ENCODE measurements at regions not wholly inside any gene's neighbourhood (a gene's known extent, or its start where the extent isn't known, plus 50 kb on each side); places are given as distances from the start of the nearest gene placed in this dataset.
"Not testable (repeated sequence)": the region's sequence is repeated elsewhere in the genome, so short reads cannot be mapped to it uniquely, and the experiment has no call there.

DNA sequence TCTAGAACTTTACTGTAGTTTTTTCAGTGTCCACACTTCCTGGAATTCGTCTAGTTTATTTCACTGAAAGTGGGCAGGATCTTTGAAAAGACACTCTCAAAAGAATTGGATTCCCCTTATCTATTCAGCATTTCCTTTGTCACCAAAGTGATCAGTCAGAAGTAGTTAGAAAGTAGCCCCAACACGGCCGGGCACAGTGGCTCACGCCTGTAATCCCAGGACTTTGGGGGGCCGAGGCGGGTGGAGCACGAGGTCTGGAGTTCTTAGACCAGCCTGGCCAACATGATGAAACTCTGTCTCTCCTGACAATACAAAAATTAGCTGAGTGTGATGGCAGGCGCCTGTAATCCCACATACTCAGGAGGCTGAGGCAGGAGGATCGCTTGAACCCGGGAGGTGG lies 69.0 kb upstream of the KMT2C start:
- DNase-seq (ENCODE audit: low read depth in 1 of 2, low spot score in 2 of 2): no peak
- no peak overlapping the region for H3K4me3 ChIP-seq
- H3K36me3 ChIP-seq: no peaks in the 10 kb centered on the region
- H3K4me1 ChIP-seq (replicated peaks): no peaks in the 10 kb centered on the region
- H3K9me3 ChIP-seq (replicated peaks): no peaks in the 10 kb centered on the region
- H3K27ac ChIP-seq: no peak overlapping the region
- H3K27me3 ChIP-seq (replicated peaks): no peaks in the 10 kb centered on the region

DNA sequence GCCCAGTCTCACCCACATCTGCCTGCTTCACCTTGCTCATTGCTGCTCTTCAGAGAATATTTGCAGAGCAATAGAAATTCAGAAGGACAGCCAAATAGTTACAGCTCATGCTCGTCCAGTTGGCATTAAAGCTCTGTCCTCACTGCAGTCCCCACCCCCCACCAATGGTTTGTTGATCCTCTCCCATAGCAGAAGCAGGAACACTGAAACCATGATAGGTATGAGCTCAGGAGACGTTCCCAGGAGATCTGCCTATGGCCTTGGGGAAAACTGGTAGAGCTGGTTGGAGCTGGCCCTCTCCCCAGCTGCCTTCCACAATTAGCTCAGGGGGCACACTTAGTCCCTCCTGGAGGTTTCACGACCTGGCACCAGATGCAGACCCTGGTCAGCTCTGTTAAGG lies 68.6 kb upstream of the KMT2C start:
- no peak overlapping the region for H3K4me3 ChIP-seq
- no peaks in the 10 kb centered on the region for H3K27me3 ChIP-seq (replicated peaks)
- H3K36me3 ChIP-seq: no peaks in the 10 kb centered on the region
- H3K9me3 ChIP-seq (replicated peaks): no peaks in the 10 kb centered on the region
- no peak overlapping the region for H3K27ac ChIP-seq
- no peak for DNase-seq (ENCODE audit: low read depth in 1 of 2, low spot score in 2 of 2)
- no peaks in the 10 kb centered on the region for H3K4me1 ChIP-seq (replicated peaks)

DNA sequence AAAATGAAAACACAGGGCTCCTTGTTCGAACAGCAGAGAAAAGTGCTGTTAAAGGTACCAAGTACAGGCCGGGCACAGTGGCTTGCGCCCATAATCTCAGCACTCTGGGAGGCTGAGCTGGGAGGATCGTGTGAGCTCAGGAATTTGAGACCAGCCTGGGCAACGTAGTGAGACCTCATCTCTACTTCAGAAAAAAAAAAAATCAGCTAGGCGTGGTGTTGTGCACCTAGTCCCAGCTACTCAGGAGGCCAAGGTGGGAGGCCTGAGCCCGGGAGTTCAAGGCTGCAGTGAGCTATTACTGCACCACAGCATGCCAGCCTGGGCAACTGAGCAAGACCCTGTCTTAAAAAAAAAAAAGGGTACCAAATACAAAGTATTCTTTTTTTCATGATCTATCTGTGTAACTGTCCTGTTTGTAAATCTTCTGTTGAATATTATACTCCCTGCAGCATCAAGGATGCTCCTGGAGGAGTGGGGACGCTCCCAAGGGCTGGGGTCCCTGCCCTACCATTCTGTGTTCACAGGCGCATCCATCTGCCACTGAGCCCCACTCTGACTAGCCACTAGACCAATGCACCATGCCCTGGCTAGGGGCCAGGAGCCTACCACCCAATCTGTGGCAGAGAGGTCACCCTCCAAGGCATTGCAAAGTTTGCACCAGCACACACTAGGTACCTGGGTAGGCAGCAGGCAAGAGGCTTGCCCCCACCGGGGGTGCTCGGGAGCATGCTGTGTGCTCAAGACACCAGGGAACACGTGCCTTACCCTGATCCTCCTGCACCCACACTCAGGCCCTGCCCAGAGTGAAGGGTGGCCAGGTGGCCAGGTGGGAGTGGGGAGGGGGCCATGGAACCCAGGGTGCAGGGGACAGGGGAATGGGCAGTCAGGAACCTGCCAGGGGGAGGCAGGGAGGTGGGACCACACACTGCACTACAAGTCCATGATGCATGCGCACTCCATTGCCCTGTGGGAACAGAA lies 67.3 kb upstream of the KMT2C start:
- DNase-seq (ENCODE audit: low read depth in 1 of 2, low spot score in 2 of 2): no peak
- no peaks in the 10 kb centered on the region for H3K27me3 ChIP-seq (replicated peaks)
- H3K4me3 ChIP-seq: no peak overlapping the region
- H3K9me3 ChIP-seq (replicated peaks): no peaks in the 10 kb centered on the region
- no peaks in the 10 kb centered on the region for H3K36me3 ChIP-seq
- H3K4me1 ChIP-seq (replicated peaks): no peaks in the 10 kb centered on the region
- no peak overlapping the region for H3K27ac ChIP-seq

DNA sequence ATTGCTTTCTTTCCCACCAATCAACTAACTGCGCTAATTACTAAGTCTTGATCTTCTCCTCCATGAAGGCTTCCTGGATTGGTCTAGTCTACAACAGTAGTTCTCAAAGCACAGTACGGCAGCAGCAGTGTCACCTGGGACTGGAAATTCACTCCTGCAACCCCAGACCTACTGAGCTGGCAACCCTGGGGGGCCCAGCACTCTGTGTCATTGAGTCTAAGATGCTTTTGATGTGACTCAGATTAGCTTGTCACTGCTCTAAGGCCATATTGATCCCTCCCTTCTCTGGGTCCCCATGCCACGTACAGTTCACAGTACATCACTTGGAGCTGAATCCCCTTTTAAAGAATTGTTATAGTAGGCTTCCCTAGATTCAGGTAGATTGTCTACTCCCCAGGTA lies 65.7 kb upstream of the KMT2C start:
- Histone ChIP-seq H3K9me3 (replicated peaks) (no peaks in the 10 kb centered on the region), H3K36me3 (no peaks in the 10 kb centered on the region), H3K27ac (no peak overlapping the region), H3K27me3 (replicated peaks) (no peaks in the 10 kb centered on the region), H3K4me3 (no peak overlapping the region), H3K4me1 (replicated peaks) (no peaks in the 10 kb centered on the region)
- no peak for DNase-seq (ENCODE audit: low read depth in 1 of 2, low spot score in 2 of 2)

DNA sequence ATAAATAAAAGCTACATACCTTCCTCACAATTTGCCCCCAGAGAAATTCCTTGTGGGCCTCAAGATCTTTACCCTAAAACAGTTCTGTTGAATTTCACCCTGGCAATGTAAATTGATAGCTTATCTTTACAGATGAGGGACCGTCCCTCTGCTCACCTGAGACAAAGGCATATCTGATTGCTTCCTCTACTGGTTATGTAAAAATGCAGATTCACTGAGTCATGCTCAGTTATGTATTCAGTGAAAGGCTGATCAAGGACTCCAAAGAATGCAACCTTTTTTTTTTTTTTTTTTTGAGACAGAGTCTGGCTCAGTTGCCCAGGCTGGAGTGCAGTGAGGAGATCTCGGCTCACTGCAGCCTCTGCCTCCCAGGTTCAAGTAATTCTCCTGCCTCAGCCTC lies 64.2 kb upstream of the KMT2C start:
- DNase-seq (ENCODE audit: low read depth in 1 of 2, low spot score in 2 of 2); H3K27me3 ChIP-seq (replicated peaks); H3K4me1 ChIP-seq (replicated peaks); H3K27ac ChIP-seq; H3K9me3 ChIP-seq (replicated peaks); H3K4me3 ChIP-seq; H3K36me3 ChIP-seq: not testable (repeated sequence)

DNA sequence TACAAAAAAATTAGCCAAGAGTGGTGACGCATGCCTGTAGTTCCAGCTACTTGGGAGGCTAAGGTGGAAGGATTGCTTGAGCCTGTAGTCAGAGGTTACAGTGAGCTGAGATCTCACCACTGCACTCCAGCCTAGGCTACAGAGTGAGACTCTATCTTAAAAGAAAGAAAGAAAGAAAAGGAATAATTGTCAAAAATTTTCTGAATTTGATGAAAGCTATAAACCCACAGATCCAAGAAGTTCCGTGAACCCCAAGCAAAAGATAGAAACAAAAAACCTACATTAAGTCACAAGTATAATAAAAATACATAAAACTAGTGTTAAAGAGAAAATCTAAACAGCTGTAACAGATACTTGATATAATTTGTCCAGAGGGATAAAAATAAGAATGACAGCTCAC lies 60.1 kb upstream of the KMT2C start:
- Histone ChIP-seq H3K27me3 (replicated peaks) (no peaks in the 10 kb centered on the region), H3K4me1 (replicated peaks) (no peaks in the 10 kb centered on the region), H3K36me3 (no peaks in the 10 kb centered on the region), H3K27ac (no peak overlapping the region), H3K9me3 (replicated peaks) (no peaks in the 10 kb centered on the region), H3K4me3 (no peak overlapping the region)
- no peak for DNase-seq (ENCODE audit: low read depth in 1 of 2, low spot score in 2 of 2)

DNA sequence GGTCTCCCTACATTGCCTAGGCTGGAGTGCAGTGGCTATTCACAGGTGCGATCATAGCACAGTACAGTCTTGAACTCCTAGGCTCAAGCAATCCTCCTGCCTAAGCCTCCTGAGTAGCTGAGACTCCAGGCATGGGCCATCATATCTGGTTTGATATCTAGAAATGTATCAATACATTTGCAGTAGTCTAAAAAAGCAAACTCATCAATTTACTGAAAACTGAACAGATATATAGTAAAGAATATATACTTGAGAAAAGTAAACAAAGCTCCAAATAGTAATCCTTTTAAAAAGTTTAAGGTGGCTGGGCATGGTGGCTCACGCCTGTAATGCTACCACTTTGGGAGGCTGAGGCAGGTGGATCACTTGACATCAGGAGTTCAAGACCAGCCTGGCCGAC lies 57.1 kb upstream of the KMT2C start:
- Histone ChIP-seq H3K9me3 (replicated peaks) (no peaks in the 10 kb centered on the region), H3K27ac (no peak overlapping the region), H3K4me1 (replicated peaks) (no peaks in the 10 kb centered on the region), H3K36me3 (no peaks in the 10 kb centered on the region), H3K4me3 (no peak overlapping the region), H3K27me3 (replicated peaks) (no peaks in the 10 kb centered on the region)
- DNase-seq (ENCODE audit: low read depth in 1 of 2, low spot score in 2 of 2): no peak

DNA sequence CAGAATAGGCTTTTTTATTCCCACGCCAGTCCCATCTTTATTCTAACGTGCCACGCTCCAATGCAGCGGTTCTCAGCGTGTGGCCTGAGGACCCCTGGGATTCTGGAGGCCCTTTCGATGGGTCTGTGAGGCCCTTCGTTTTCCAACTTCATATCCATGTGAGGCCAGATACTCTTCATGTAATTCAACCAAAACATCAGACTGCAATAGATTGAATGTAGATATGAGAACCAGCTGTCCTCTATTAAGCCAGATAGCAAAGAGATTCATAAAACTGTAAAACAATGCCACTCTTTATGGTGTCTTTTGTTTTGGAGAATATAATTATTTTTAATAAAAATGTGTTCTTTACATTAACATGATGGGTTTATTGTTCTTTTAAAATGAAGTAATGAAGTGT lies 53.2 kb upstream of the KMT2C start:
- no peaks in the 10 kb centered on the region for H3K27me3 ChIP-seq (replicated peaks)
- no peaks in the 10 kb centered on the region for H3K4me1 ChIP-seq (replicated peaks)
- H3K27ac ChIP-seq: no peak overlapping the region
- H3K36me3 ChIP-seq: no peaks in the 10 kb centered on the region
- no peak for DNase-seq (ENCODE audit: low read depth in 1 of 2, low spot score in 2 of 2)
- no peaks in the 10 kb centered on the region for H3K9me3 ChIP-seq (replicated peaks)
- no peak overlapping the region for H3K4me3 ChIP-seq

DNA sequence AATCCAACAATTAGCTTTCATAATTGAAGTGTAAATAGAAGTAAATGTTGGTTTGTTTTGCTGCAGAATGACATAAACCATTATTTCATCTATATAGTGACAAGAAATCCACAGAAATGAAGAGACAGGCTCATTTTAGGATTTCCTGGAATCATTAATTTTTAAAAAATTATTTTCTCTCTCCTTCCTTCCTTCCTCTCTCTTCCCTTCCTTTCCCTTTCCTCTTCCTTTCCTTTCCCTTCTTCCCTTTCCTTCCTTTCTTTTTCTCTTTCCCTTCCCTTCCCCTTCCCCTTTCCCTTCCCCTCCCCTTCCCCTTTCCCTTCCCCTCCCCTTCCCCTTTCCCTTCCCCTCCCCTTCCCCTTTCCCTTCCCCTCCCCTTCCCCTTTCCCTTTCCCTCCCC lies 51.2 kb upstream of the KMT2C start:
- DNase-seq (ENCODE audit: low read depth in 1 of 2, low spot score in 2 of 2): no peak

DNA sequence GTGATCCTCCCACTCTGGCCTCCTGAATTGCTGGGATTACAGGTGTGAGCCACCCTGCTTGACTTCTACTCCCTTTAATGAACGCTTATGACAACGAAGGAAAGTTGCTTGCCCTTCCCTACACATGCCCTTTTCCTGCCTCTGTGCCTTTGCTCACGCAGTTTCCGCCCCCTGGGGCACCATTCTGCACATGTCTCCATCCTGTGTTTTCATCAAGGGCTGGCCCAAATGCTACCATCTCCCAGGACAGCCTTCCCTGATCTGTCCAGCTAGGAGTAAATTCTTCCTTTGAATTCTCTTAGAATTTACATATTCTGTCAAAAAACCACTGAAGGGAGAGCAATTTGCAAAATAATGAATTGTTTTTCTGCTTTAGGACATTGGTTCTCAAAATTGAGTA lies 50.0 kb upstream of the KMT2C start:
- Histone ChIP-seq H3K4me3 (no peak overlapping the region), H3K27me3 (replicated peaks) (no peaks in the 10 kb centered on the region), H3K4me1 (replicated peaks) (no peaks in the 10 kb centered on the region), H3K36me3 (no peaks in the 10 kb centered on the region), H3K9me3 (replicated peaks) (no peaks in the 10 kb centered on the region; the same call in 1 of the 2 replicates), H3K27ac (no peak overlapping the region)
- no peak for DNase-seq (ENCODE audit: low read depth in 1 of 2, low spot score in 2 of 2)

More for the DNA sequence above, 51.2 kb upstream of the KMT2C start:
- Histone ChIP-seq H3K27ac (no peak overlapping the region), H3K4me1 (replicated peaks) (no peaks in the 10 kb centered on the region), H3K4me3 (no peak overlapping the region), H3K27me3 (replicated peaks) (no peaks in the 10 kb centered on the region), H3K9me3 (replicated peaks) (no peaks in the 10 kb centered on the region; the same call in 1 of the 2 replicates), H3K36me3 (no peaks in the 10 kb centered on the region)
